Right lobe of liver (tissue), 6 donors: ENCODE measurements at regions not wholly inside any gene's neighbourhood (a gene's known extent, or its start where the extent isn't known, plus 50 kb on each side); places are given as distances from the start of the nearest gene placed in this dataset.

Experiments
- ATAC-seq, 4 donors: fragments of 200-7000 bp; cut with Tn5 transposase; one replicate each; pipeline ENCODE4 v1.9.1; 2020; ENCODE audit warnings: mild to moderate bottlenecking in 4 of 4, moderate library complexity in 4 of 4
- DNase-seq, 3 donors: peaks; one replicate each; pipeline ENCODE4 v3.0.0-alpha.2; 2020
- H3K27ac ChIP-seq, 3 donors: fragments of 200-600 bp; one replicate each; pipeline ENCODE4 v1.8.0; 2022
- H3K27me3 ChIP-seq, 2 donors: fragments of 200-600 bp; one replicate each; pipeline ENCODE4 v1.8.0; 2022
- H3K36me3 ChIP-seq, 4 donors: fragments of 200-600 bp; sonication (generic) in 1 of 4; one replicate each; pipeline versions ENCODE4 v1.5.1 to v1.8.0; 2017 to 2022; ENCODE audit warnings: control low read depth in 1 of 4
- H3K4me1 ChIP-seq, 4 donors: fragments of 200-600 bp; sonication (generic) in 1 of 4; one replicate each; pipeline versions ENCODE4 v1.5.1 to v1.8.0; 2017 to 2022; ENCODE audit warnings: control low read depth in 1 of 4
- H3K4me3 ChIP-seq, 3 donors: fragments of 200-600 bp; one replicate each; pipeline ENCODE4 v1.8.0; 2022
- H3K9me3 ChIP-seq, 4 donors: fragments of 200-600 bp; sonication (generic) in 1 of 4; one replicate each; pipeline versions ENCODE4 v1.5.1 to v1.8.0; 2017 to 2022; ENCODE audit warnings: control low read depth in 1 of 4
- POLR2A ChIP-seq: fragments of 450-650 bp; IDR thresholded peaks from one replicate; pipeline ENCODE4 v1.6.1; 2017; ENCODE audit warnings: antibody characterized with exemption, mild to moderate bottlenecking
- WGBS: methylation state at CpG from one replicate; pipeline ENCODE4 v1.1.6; 2018; ENCODE audit warnings: low coverage, low lambda C conversion rate; ENCODE audit not compliant: insufficient coverage; ENCODE audit errors: missing lambda C conversion rate; 5-methylcytosine and 5-hydroxymethylcytosine counted together
- intact Hi-C, 2 donors: fragments of 100-400 bp; cut with DNase I; formaldehyde crosslinking; loops; one replicate each; pipeline versions ENCODE4 v1.11.2 to v1.14.1; 2022
- TF ChIP-seq, protein P1 (sequence below), 4 donors: fragments of 200-600 bp in 3 of 4; fragments of 450-650 bp in 1 of 4; IDR thresholded peaks; one replicate each; pipeline versions ENCODE4 v1.5.1 to v1.8.0; 2016 to 2022; ENCODE audit warnings: antibody characterized with exemption in 4 of 4, mild to moderate bottlenecking in 2 of 4
- donor health status: DM: no; HTN: yes; CAD: no.
- donor health status: DM: no; HTN: no; CAD: no.
- donor health status: DM: no; HTN: no; CAD: no.
- donor health status: DM: no; HTN: yes; CAD: no.
- donor health status: DM: no; HTN: yes; CAD: no.

DNA sequence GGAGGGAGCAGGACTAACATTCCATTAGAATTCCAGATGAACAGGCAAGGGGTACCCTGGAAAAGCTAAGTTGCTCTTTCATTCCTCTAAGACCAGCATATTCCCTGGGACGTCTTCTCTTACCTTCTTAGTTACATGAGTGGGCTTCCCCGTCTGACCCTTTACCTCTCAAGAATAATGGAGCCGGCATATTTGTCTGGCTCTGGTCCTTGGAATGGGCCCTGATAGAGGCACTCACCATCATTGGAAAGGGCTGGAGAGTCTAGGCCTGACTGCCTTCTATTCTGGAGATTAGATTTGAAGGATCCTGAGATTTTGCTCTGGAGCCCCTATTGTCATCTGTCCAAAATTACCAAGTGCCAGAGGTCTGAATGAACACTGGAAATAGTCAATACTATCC lies 347.5 kb downstream of the MYCN start:
- intact Hi-C loops: no loop called here
- no peak overlapping the region for H3K27ac ChIP-seq
- ATAC-seq: no peak
- H3K27me3 ChIP-seq: no peaks in the 10 kb centered on the region
- no peaks in the 10 kb centered on the region for H3K9me3 ChIP-seq
- no peaks in the 10 kb centered on the region for H3K36me3 ChIP-seq
- WGBS: 40% methylated on average over 1 of the region's 3 CpGs
- DNase-seq: no peak
- TF ChIP-seq, protein P1, sequence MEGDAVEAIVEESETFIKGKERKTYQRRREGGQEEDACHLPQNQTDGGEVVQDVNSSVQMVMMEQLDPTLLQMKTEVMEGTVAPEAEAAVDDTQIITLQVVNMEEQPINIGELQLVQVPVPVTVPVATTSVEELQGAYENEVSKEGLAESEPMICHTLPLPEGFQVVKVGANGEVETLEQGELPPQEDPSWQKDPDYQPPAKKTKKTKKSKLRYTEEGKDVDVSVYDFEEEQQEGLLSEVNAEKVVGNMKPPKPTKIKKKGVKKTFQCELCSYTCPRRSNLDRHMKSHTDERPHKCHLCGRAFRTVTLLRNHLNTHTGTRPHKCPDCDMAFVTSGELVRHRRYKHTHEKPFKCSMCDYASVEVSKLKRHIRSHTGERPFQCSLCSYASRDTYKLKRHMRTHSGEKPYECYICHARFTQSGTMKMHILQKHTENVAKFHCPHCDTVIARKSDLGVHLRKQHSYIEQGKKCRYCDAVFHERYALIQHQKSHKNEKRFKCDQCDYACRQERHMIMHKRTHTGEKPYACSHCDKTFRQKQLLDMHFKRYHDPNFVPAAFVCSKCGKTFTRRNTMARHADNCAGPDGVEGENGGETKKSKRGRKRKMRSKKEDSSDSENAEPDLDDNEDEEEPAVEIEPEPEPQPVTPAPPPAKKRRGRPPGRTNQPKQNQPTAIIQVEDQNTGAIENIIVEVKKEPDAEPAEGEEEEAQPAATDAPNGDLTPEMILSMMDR (IDR thresholded peaks at IDR 0.05): no peak
- TF ChIP-seq POLR2A: no peak
- H3K4me3 ChIP-seq: no peak overlapping the region
- H3K4me1 ChIP-seq: no peaks in the 10 kb centered on the region

DNA sequence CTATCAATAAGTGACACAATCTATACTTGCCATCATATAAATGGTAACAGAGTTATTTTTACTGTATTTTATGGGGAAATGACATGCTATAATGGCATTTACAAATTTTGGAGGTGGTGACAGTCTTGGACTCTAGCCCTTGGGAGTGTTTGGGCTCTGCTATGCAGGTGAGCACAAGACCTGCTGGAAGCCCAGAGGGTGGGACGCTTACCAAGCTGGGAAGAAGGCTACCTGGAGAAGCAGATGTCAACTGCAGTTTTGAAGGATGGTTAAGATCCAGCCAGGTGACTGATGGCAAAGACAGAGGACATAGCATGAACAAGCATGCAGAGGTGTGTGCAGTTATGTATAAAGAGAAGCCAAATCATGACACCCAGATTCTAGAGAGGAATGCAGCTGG lies 346.9 kb downstream of the MYCN start:
- H3K27ac ChIP-seq: no peak overlapping the region
- H3K36me3 ChIP-seq: no peaks in the 10 kb centered on the region
- no peaks in the 10 kb centered on the region for H3K27me3 ChIP-seq
- no peaks in the 10 kb centered on the region for H3K9me3 ChIP-seq
- TF ChIP-seq, protein P1 (IDR thresholded peaks at IDR 0.05): no peak
- no peak for TF ChIP-seq POLR2A
- 40% methylated on average over 1 of the region's 1 CpG for WGBS
- intact Hi-C loops: no loop called here
- H3K4me3 ChIP-seq: no peak overlapping the region
- ATAC-seq (no peak), DNase-seq (no peak)
- no peaks in the 10 kb centered on the region for H3K4me1 ChIP-seq

DNA sequence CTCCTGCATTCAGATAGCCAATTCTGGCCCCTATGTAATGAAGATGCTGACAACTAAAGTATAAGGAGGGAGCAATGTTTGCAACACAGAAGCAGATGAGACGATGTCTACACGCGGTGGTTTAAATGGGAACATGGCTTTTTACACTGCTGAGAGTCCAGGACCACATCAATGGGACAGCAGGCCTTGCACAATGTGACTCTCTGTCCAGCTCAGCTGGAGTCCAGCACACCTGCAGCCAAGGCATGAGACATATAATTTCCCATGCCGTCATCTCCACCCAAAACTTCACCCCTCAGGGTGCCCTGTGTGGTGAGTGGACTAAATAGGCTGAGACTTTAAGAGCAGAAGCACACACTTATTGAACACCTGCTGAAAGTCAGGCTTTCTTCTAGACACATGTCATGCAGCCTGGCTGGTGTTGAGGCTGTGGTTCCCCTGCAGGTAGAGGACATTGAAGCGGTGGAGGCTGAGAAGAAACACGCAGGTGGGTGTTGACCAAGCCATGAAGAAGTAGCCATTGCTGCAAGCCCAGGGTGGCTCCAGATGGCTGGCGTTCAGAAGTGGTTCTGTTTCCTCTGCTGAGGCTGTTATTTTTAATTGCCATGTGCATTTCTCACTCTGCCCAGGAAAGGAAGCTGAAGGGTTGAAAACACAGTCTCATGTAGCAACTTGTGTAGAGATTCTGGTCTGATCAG lies 345.6 kb downstream of the MYCN start:
- no peak for TF ChIP-seq POLR2A
- TF ChIP-seq, protein P1 (IDR thresholded peaks at IDR 0.05): no peak
- Histone ChIP-seq H3K9me3 (no peaks in the 10 kb centered on the region), H3K27me3 (no peaks in the 10 kb centered on the region), H3K27ac (no peak overlapping the region), H3K36me3 (no peaks in the 10 kb centered on the region), H3K4me3 (no peak overlapping the region), H3K4me1 (no peaks in the 10 kb centered on the region)
- WGBS: 57% methylated on average over 3 of the region's 7 CpGs
- no peak for DNase-seq
- no peak for ATAC-seq
- intact Hi-C loops: no loop called here

DNA sequence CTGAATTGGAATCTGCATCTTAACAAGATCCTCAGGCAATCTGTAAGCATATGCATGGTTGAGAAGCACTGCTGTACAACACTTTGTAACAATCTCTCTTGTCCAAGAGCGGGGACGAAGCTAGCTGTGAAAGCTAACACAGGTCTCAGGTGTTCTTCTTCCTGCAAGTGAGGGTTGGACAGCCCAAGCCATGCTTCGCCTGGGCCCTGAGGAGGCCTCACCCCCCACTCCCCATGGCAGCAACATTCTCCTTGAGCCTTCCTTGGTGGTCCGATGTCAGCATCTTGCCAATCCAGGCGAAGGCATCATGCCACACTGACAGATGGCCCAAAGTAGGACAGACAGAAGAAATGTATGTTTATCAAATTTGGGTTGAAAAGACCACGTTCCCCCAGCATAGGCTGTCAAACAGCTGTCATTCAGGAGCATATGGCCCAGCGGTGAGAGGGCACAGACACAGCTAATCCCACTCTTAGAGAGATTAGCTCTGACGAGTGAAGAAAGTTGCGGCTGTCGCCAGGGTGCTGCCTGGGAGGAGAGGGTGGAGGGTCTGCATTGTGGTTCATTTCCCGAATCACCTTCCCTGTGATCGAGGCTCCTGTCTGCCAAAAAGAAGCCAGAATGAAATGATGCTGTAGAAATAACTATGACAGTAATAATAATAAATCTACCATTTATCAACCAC lies 344.7 kb downstream of the MYCN start:
- ATAC-seq (no peak), DNase-seq (no peak)
- no peak for TF ChIP-seq POLR2A
- TF ChIP-seq, protein P1 (IDR thresholded peaks at IDR 0.05): no peak
- Histone ChIP-seq H3K4me1 (no peaks in the 10 kb centered on the region), H3K4me3 (no peak overlapping the region), H3K36me3 (no peaks in the 10 kb centered on the region), H3K27ac (no peak overlapping the region), H3K9me3 (no peaks in the 10 kb centered on the region), H3K27me3 (no peaks in the 10 kb centered on the region)
- intact Hi-C loops: no loop called here
- WGBS: 86% methylated on average over 4 of the region's 12 CpGs
